HEK293T (cell line): ENCODE measurements at regions not wholly inside any gene's neighbourhood (a gene's known extent, or its start where the extent isn't known, plus 50 kb on each side); places are given as distances from the start of the nearest gene placed in this dataset.
"Not testable (repeated sequence)": the region's sequence is repeated elsewhere in the genome, so short reads cannot be mapped to it uniquely, and the experiment has no call there.

ENCODE experiments used
- CTCF ChIA-PET: fragments of 350-600 bp; formaldehyde crosslinking; extraction: SDS; loops from one replicate; lab custom pipeline; 2021; ENCODE audit warnings: antibody characterized with exemption, inconsistent platforms; lab: Yijun Ruan, JAX
- POLR2A ChIA-PET: fragments of 350-600 bp; formaldehyde crosslinking; extraction: SDS; loops from one replicate; lab custom pipeline; 2020; ENCODE audit warnings: antibody characterized with exemption, inconsistent platforms; lab: Yijun Ruan, JAX
- DNase-seq: peaks from one replicate; pipeline ENCODE4 v3.0.0; 2012; ENCODE audit warnings: mixed read lengths; ENCODE audit errors: extremely low spot score
- ARNT ChIP-seq: fragments of 450-650 bp; IDR thresholded peaks from 2 replicates; pipeline ENCODE4 v1.6.1; 2017; ENCODE audit warnings: mild to moderate bottlenecking
- BHLHE40 ChIP-seq: fragments of 450-650 bp; IDR thresholded peaks from 2 replicates; pipeline ENCODE4 v1.6.1; 2016; ENCODE audit warnings: mild to moderate bottlenecking, moderate library complexity, borderline replicate concordance
- CTBP1 ChIP-seq: fragments of 450-650 bp; IDR thresholded peaks from 2 replicates; pipeline ENCODE4 v1.6.1; 2016; ENCODE audit warnings: borderline replicate concordance
- ELF4 ChIP-seq: fragments of 450-650 bp; IDR thresholded peaks from 2 replicates; pipeline ENCODE4 v1.6.1; 2017; ENCODE audit warnings: antibody characterized with exemption
- FOXA1 ChIP-seq: fragments of 450-650 bp; IDR thresholded peaks from 2 replicates; pipeline ENCODE4 v1.6.1; 2016; ENCODE audit warnings: mild to moderate bottlenecking
- FOXK2 ChIP-seq: fragments of 450-650 bp; IDR thresholded peaks from 2 replicates; pipeline ENCODE4 v1.6.1; 2016; ENCODE audit warnings: mild to moderate bottlenecking
- FOXM1 ChIP-seq: fragments of 450-650 bp; IDR thresholded peaks from 2 replicates; pipeline ENCODE4 v1.6.1; 2017; ENCODE audit warnings: mild to moderate bottlenecking, borderline replicate concordance
- HDGF ChIP-seq: fragments of 450-650 bp; IDR thresholded peaks from 2 replicates; pipeline ENCODE4 v1.6.1; 2017; ENCODE audit warnings: antibody characterized with exemption, borderline replicate concordance
- L3MBTL2 ChIP-seq: fragments of 450-650 bp; conservative IDR thresholded peaks from 2 replicates; pipeline ENCODE4 v1.6.1; 2016; ENCODE audit warnings: mild to moderate bottlenecking
- LEF1 ChIP-seq: fragments of 450-650 bp; IDR thresholded peaks from 2 replicates; pipeline ENCODE4 v1.6.1; 2017; ENCODE audit warnings: mild to moderate bottlenecking, borderline replicate concordance
- NFRKB ChIP-seq: fragments of 450-650 bp; IDR thresholded peaks from 2 replicates; pipeline ENCODE4 v1.6.1; 2016; ENCODE audit warnings: mild to moderate bottlenecking, moderate library complexity
- PKNOX1 ChIP-seq: fragments of 450-650 bp; IDR thresholded peaks from 2 replicates; pipeline ENCODE4 v1.6.1; 2016
- SP1 ChIP-seq: fragments of 450-650 bp; IDR thresholded peaks from 2 replicates; pipeline ENCODE4 v1.6.1; 2017
- SUZ12 ChIP-seq: fragments of 450-650 bp; IDR thresholded peaks from 2 replicates; pipeline ENCODE4 v1.6.1; 2016; ENCODE audit warnings: mild to moderate bottlenecking
- TARDBP ChIP-seq: fragments of 450-650 bp; IDR thresholded peaks from 2 replicates; pipeline ENCODE4 v1.6.1; 2016
- ZNF384 ChIP-seq: fragments of 450-650 bp; IDR thresholded peaks from 2 replicates; pipeline ENCODE4 v1.6.1; 2016

DNA sequence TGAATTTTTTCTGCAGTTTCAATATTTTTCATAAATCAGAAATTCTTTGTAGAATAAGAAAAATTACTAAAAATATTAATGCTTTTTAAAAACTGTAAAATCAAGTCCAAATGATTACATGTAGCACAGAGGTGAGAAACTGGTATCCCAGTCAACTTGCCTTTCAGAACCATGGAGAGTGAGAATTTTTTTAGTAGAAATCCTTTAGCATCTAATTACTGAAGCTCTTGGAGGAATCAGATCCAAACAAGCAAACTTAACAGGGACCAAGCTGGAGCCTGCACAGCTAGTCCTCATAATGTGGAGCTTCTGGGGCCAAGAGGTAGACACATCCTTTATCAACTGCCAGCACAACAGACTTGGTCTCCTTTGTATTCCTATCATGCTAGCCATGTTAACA is 724.5 kb downstream of the TFAP2A start:
- TF ChIP-seq NFRKB = no peak
- TF ChIP-seq ARNT = no peak
- TF ChIP-seq SUZ12 = no peak
- TF ChIP-seq FOXM1 = no peak
- TF ChIP-seq FOXK2 = no peak
- no peak for TF ChIP-seq PKNOX1
- no peak for TF ChIP-seq LEF1
- no peak for TF ChIP-seq SP1
- TF ChIP-seq BHLHE40 = no peak
- DNase-seq = no peak
- POLR2A ChIA-PET = no interaction called here
- CTCF ChIA-PET = no interaction called here

GRCh38 chr6:9680727-9681126 is 734.1 kb downstream of the TFAP2A start:
- POLR2A ChIA-PET, CTCF ChIA-PET, DNase-seq: not testable (repeated sequence)

DNA sequence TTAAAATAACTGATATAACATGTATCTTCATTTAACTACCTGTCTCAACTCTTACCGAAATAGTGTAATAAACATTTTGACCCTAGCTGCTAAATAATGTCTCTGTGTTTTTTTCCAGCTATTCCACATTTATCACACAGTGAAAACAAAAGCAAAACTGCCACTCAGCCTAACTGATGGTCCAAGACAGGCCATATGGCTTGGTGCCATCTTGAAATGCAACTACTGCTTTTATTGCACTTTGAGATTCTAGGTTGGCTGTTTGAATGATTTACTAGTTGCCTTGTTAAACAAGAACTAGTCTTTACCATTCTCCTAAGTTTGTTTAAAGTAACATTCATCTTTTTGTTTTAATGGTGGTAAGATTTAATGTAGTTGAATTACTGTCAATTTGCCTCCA is 739.8 kb downstream of the TFAP2A start:
- CTCF ChIA-PET = no interaction called here
- DNase-seq = no peak
- POLR2A ChIA-PET = no interaction called here
- TF ChIP-seq PKNOX1 = peak; percentile 87
- no peak for TF ChIP-seq CTBP1

DNA sequence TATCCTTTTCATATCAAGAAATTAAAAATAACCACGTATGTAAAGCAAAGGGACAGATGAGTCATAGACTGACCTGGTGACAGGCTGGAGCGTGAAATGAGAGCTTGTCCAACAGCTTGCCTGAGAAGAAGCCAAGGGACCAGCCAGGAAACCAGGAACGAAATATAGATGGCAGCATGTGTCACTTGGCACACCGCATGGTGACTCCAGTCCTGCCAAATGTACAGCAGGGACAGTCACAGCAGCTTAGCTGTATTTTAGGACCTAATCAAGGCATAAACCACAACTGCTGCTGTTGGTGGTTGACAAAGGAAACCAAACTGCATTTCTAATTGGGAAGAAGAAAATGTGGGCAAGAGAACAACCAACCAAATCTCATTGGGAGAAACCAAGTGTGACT is 755.0 kb downstream of the TFAP2A start:
- no peak for DNase-seq
- POLR2A ChIA-PET = no interaction called here
- CTCF ChIA-PET = no interaction called here
- TF ChIP-seq TARDBP (no peak), FOXK2 (no peak), PKNOX1 (no peak), ARNT (no peak), LEF1 (no peak), ELF4 (no peak), BHLHE40 (no peak), CTBP1 (no peak), FOXM1 (no peak)

DNA sequence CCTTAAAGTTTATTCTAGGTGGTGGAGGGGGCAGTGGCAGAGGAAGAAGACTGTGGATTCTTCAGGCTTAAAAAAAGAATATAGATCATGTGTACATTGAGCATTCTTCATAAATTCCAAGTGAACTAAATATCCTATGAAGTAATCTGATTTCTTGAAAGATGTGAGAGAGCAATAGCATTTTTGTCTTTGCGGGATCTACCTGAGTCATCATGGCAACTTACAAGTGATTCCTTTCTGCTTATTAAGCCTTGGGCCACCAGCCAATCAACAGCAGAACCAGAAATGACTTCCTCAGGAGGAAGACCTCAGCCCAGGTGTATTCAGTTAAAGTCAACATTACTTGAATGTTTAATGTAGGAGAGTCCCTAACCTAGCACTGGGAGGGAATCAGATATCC is 756.9 kb downstream of the TFAP2A start:
- TF ChIP-seq NFRKB = no peak
- TF ChIP-seq LEF1 = no peak
- TF ChIP-seq HDGF = no peak
- TF ChIP-seq FOXA1 = no peak
- no peak for TF ChIP-seq L3MBTL2
- no peak for TF ChIP-seq ZNF384
- no peak for TF ChIP-seq BHLHE40
- CTCF ChIA-PET = interaction anchor here (0.6 kb wide), 1 partner anchor 894 kb away, joined by 3 read pairs; no protein-coding TSS in a partner anchor
- DNase-seq = no peak
- POLR2A ChIA-PET = no interaction called here

GRCh38 chr6:9647599-9647998 is 767.3 kb downstream of the TFAP2A start:
- no peak for DNase-seq

More at GRCh38 chr6:9647599-9647998, 767.3 kb downstream of the TFAP2A start:
- CTCF ChIA-PET = no interaction called here
- POLR2A ChIA-PET = no interaction called here
- TF ChIP-seq FOXA1 = no peak
- TF ChIP-seq FOXK2 = no peak
- TF ChIP-seq ARNT = no peak
- no peak for TF ChIP-seq FOXM1
- TF ChIP-seq SP1 = no peak
- TF ChIP-seq ELF4 = no peak
- no peak for TF ChIP-seq BHLHE40
- no peak for TF ChIP-seq LEF1
- no peak for TF ChIP-seq PKNOX1
- no peak for TF ChIP-seq ZNF384
- TF ChIP-seq SUZ12 = no peak
- no peak for TF ChIP-seq HDGF
- no peak for TF ChIP-seq TARDBP
- no peak for TF ChIP-seq CTBP1
- TF ChIP-seq NFRKB = no peak
